ENCODE measurements at regions not wholly inside any gene's neighbourhood (a gene's known extent, or its start where the extent isn't known, plus 50 kb on each side); places are given as distances from the start of the nearest gene placed in this dataset.

- H3K9ac ChIP-seq (ENCODE audit: low read depth, low read length): no peak overlapping the region
Measured at GRCh38 chr1:106755682-106756406, 300.6 kb upstream of the PRMT6 start.

GRCh38 chr1:106756752-106757151 lies 299.7 kb upstream of the PRMT6 start:
- TF ChIP-seq CTCF (IDR thresholded peaks at IDR 0.05; ENCODE audit: borderline replicate concordance, extremely low read depth, low read length, poor library complexity, severe bottlenecking) (no peak), EZH2 (IDR thresholded peaks at IDR 0.05; ENCODE audit: borderline replicate concordance, low read depth, low read length, severe bottlenecking) (no peak)
- H3K4me3 ChIP-seq (ENCODE audit: low read depth in 1 of 2, low read length in 2 of 2): no peak overlapping the region
- H3K9ac ChIP-seq (ENCODE audit: low read depth, low read length): no peak overlapping the region

More at GRCh38 chr1:106755682-106756406, 300.6 kb upstream of the PRMT6 start:
- TF ChIP-seq EZH2 (IDR thresholded peaks at IDR 0.05; ENCODE audit: borderline replicate concordance, low read depth, low read length, severe bottlenecking): no peak
- no peak for TF ChIP-seq CTCF (IDR thresholded peaks at IDR 0.05; ENCODE audit: borderline replicate concordance, extremely low read depth, low read length, poor library complexity, severe bottlenecking)
- Histone ChIP-seq H3K36me3 (ENCODE audit: insufficient read depth, low read length) (no peaks in the 10 kb centered on the region), H3K79me2 (ENCODE audit: insufficient read depth, low read length) (no peaks in the 10 kb centered on the region), H3K4me1 (ENCODE audit: insufficient read depth, low read length) (no peaks in the 10 kb centered on the region), H3K4me3 (ENCODE audit: low read depth in 1 of 2, low read length in 2 of 2) (no peak overlapping the region), H3K27me3 (ENCODE audit: insufficient read depth, low read length, poor library complexity) (no peaks in the 10 kb centered on the region), H3K4me2 (ENCODE audit: insufficient read depth, low read length) (no peak overlapping the region), H3K27ac (ENCODE audit: low read length) (no peak overlapping the region), H3K9me3 (ENCODE audit: insufficient read depth, low read length, severe bottlenecking) (no peaks in the 10 kb centered on the region), H4K20me1 (ENCODE audit: insufficient read depth, low read length) (no peaks in the 10 kb centered on the region), H2AFZ (ENCODE audit: low read depth, low read length) (no peak overlapping the region)
- ATAC-seq (ENCODE audit: insufficient read depth, low read depth) (no peak), DNase-seq (no peak)

GRCh38 chr1:106768077-106768476 lies 288.4 kb upstream of the PRMT6 start:
- TF ChIP-seq EZH2 (IDR thresholded peaks at IDR 0.05; ENCODE audit: borderline replicate concordance, low read depth, low read length, severe bottlenecking): no peak
- no peak for TF ChIP-seq CTCF (IDR thresholded peaks at IDR 0.05; ENCODE audit: borderline replicate concordance, extremely low read depth, low read length, poor library complexity, severe bottlenecking)
- Histone ChIP-seq H3K79me2 (ENCODE audit: insufficient read depth, low read length) (no peaks in the 10 kb centered on the region), H3K9ac (ENCODE audit: low read depth, low read length) (no peak overlapping the region), H3K4me3 (ENCODE audit: low read depth in 1 of 2, low read length in 2 of 2) (no peak overlapping the region), H3K4me2 (ENCODE audit: insufficient read depth, low read length) (no peak overlapping the region), H3K36me3 (ENCODE audit: insufficient read depth, low read length) (no peaks in the 10 kb centered on the region), H2AFZ (ENCODE audit: low read depth, low read length) (no peak overlapping the region), H3K27me3 (ENCODE audit: insufficient read depth, low read length, poor library complexity) (no peaks in the 10 kb centered on the region), H3K4me1 (ENCODE audit: insufficient read depth, low read length) (no peaks in the 10 kb centered on the region), H3K27ac (ENCODE audit: low read length) (no peak overlapping the region), H4K20me1 (ENCODE audit: insufficient read depth, low read length) (no peaks in the 10 kb centered on the region), H3K9me3 (ENCODE audit: insufficient read depth, low read length, severe bottlenecking) (no peaks in the 10 kb centered on the region)
- ATAC-seq (ENCODE audit: insufficient read depth, low read depth): no peak
- no peak for DNase-seq

More at GRCh38 chr1:106756752-106757151, 299.7 kb upstream of the PRMT6 start:
- no peak overlapping the region for H2AFZ ChIP-seq (ENCODE audit: low read depth, low read length)
- H3K4me2 ChIP-seq (ENCODE audit: insufficient read depth, low read length): no peak overlapping the region
- H3K4me1 ChIP-seq (ENCODE audit: insufficient read depth, low read length): no peaks in the 10 kb centered on the region
- H3K27me3 ChIP-seq (ENCODE audit: insufficient read depth, low read length, poor library complexity): no peaks in the 10 kb centered on the region
- no peaks in the 10 kb centered on the region for H3K36me3 ChIP-seq (ENCODE audit: insufficient read depth, low read length)
- H3K79me2 ChIP-seq (ENCODE audit: insufficient read depth, low read length): no peaks in the 10 kb centered on the region
- no peaks in the 10 kb centered on the region for H4K20me1 ChIP-seq (ENCODE audit: insufficient read depth, low read length)
- DNase-seq (no peak), ATAC-seq (ENCODE audit: insufficient read depth, low read depth) (no peak)
- no peaks in the 10 kb centered on the region for H3K9me3 ChIP-seq (ENCODE audit: insufficient read depth, low read length, severe bottlenecking)
- no peak overlapping the region for H3K27ac ChIP-seq (ENCODE audit: low read length)
